ENCODE measurements at regions not wholly inside any gene's neighbourhood (a gene's known extent, or its start where the extent isn't known, plus 50 kb on each side); places are given as distances from the start of the nearest gene placed in this dataset.

- peaks cover 0 to 2% (median 0%) of the 10 kb centered on the region in 7 donors for H3K9me3 Mint-ChIP-seq
- H3K4me3 Mint-ChIP-seq: no peak overlapping the region
These were observed 197.6 kb upstream of the FOXD3 start for GRCh38 chr1:63124666-63125191.

GRCh38 chr1:63126104-63126503, 196.3 kb upstream of the FOXD3 start:
- no peak overlapping the region for H3K27ac ChIP-seq (ENCODE audit: insufficient read depth, low read length, poor library complexity, severe bottlenecking)
- H3K9me3 ChIP-seq (ENCODE audit: control insufficient read depth in 2 of 2, low read length in 2 of 2): no peaks in the 10 kb centered on the region
- Mint-ChIP-seq H3K27me3 (peaks cover 17% of the 10 kb centered on the region), H3K4me1 (no peaks in the 10 kb centered on the region), H3K9me3 (peaks cover 0 to 2% (median 0%) of the 10 kb centered on the region in 7 donors), H3K4me3 (no peak overlapping the region), H3K27ac (no peak overlapping the region), H3K36me3 (no peaks in the 10 kb centered on the region)
- ATAC-seq (ENCODE audit: low read depth in 2 of 2): no peak
- no peaks in the 10 kb centered on the region for H3K4me1 ChIP-seq (ENCODE audit: control insufficient read depth, insufficient read depth, low read length, poor library complexity, severe bottlenecking)
- no peaks in the 10 kb centered on the region for H3K36me3 ChIP-seq (ENCODE audit: control insufficient read depth, insufficient read depth, low read length)
- DNase-seq: no peak
- no peaks in the 10 kb centered on the region for H3K27me3 ChIP-seq (ENCODE audit: control insufficient read depth, insufficient read depth, low read length)
- no peak overlapping the region for H3K4me3 ChIP-seq (ENCODE audit: low read depth, low read length)

More at GRCh38 chr1:63124666-63125191, 197.6 kb upstream of the FOXD3 start:
- Mint-ChIP-seq H3K27ac (no peak overlapping the region), H3K4me1 (no peaks in the 10 kb centered on the region), H3K36me3 (no peaks in the 10 kb centered on the region), H3K27me3 (peaks cover 20% of the 10 kb centered on the region)
- ATAC-seq (ENCODE audit: low read depth in 2 of 2) (no peak), DNase-seq (no peak)
- Histone ChIP-seq H3K36me3 (ENCODE audit: control insufficient read depth, insufficient read depth, low read length) (no peaks in the 10 kb centered on the region), H3K4me1 (ENCODE audit: control insufficient read depth, insufficient read depth, low read length, poor library complexity, severe bottlenecking) (no peaks in the 10 kb centered on the region), H3K4me3 (ENCODE audit: low read depth, low read length) (no peak overlapping the region), H3K27ac (ENCODE audit: insufficient read depth, low read length, poor library complexity, severe bottlenecking) (no peak overlapping the region), H3K9me3 (ENCODE audit: control insufficient read depth in 2 of 2, low read length in 2 of 2) (no peaks in the 10 kb centered on the region), H3K27me3 (ENCODE audit: control insufficient read depth, insufficient read depth, low read length) (no peaks in the 10 kb centered on the region)

GRCh38 chr1:63127376-63127775, 195.0 kb upstream of the FOXD3 start:
- no peak overlapping the region for H3K4me3 Mint-ChIP-seq
- DNase-seq (no peak), ATAC-seq (ENCODE audit: low read depth in 2 of 2) (no peak)
- no peaks in the 10 kb centered on the region for H3K9me3 Mint-ChIP-seq
- no peaks in the 10 kb centered on the region for H3K4me1 Mint-ChIP-seq
- no peak overlapping the region for H3K27ac Mint-ChIP-seq
- H3K36me3 Mint-ChIP-seq: no peaks in the 10 kb centered on the region
- H3K36me3 ChIP-seq (ENCODE audit: control insufficient read depth, insufficient read depth, low read length): no peaks in the 10 kb centered on the region
- H3K27ac ChIP-seq (ENCODE audit: insufficient read depth, low read length, poor library complexity, severe bottlenecking): no peak overlapping the region
- no peaks in the 10 kb centered on the region for H3K4me1 ChIP-seq (ENCODE audit: control insufficient read depth, insufficient read depth, low read length, poor library complexity, severe bottlenecking)
- no peaks in the 10 kb centered on the region for H3K9me3 ChIP-seq (ENCODE audit: control insufficient read depth in 2 of 2, low read length in 2 of 2)
- H3K27me3 Mint-ChIP-seq: peaks cover 17% of the 10 kb centered on the region
- H3K4me3 ChIP-seq (ENCODE audit: low read depth, low read length): no peak overlapping the region
- no peaks in the 10 kb centered on the region for H3K27me3 ChIP-seq (ENCODE audit: control insufficient read depth, insufficient read depth, low read length)

- Histone ChIP-seq H3K27me3 (ENCODE audit: control insufficient read depth, insufficient read depth, low read length) (peaks cover 2% of the 10 kb centered on the region), H3K4me1 (ENCODE audit: control insufficient read depth, insufficient read depth, low read length, poor library complexity, severe bottlenecking) (no peaks in the 10 kb centered on the region), H3K27ac (ENCODE audit: insufficient read depth, low read length, poor library complexity, severe bottlenecking) (no peak overlapping the region), H3K36me3 (ENCODE audit: control insufficient read depth, insufficient read depth, low read length) (no peaks in the 10 kb centered on the region), H3K4me3 (ENCODE audit: low read depth, low read length) (no peak overlapping the region), H3K9me3 (ENCODE audit: control insufficient read depth in 2 of 2, low read length in 2 of 2) (no peaks in the 10 kb centered on the region)
- ATAC-seq (ENCODE audit: low read depth in 2 of 2) (no peak), DNase-seq (no peak)
- Mint-ChIP-seq H3K27ac (no peak overlapping the region), H3K4me3 (no peak overlapping the region), H3K27me3 (peaks cover 17% of the 10 kb centered on the region), H3K4me1 (no peaks in the 10 kb centered on the region), H3K36me3 (no peaks in the 10 kb centered on the region), H3K9me3 (no peaks in the 10 kb centered on the region)
These were observed 193.8 kb upstream of the FOXD3 start for GRCh38 chr1:63128556-63128955.

- Histone ChIP-seq H3K9me3 (ENCODE audit: control insufficient read depth in 2 of 2, low read length in 2 of 2) (no peaks in the 10 kb centered on the region), H3K4me3 (ENCODE audit: low read depth, low read length) (no peak overlapping the region), H3K4me1 (ENCODE audit: control insufficient read depth, insufficient read depth, low read length, poor library complexity, severe bottlenecking) (no peaks in the 10 kb centered on the region), H3K27ac (ENCODE audit: insufficient read depth, low read length, poor library complexity, severe bottlenecking) (no peak overlapping the region), H3K27me3 (ENCODE audit: control insufficient read depth, insufficient read depth, low read length) (peaks cover 2% of the 10 kb centered on the region), H3K36me3 (ENCODE audit: control insufficient read depth, insufficient read depth, low read length) (no peaks in the 10 kb centered on the region)
- peaks cover 17% of the 10 kb centered on the region for H3K27me3 Mint-ChIP-seq
- no peak overlapping the region for H3K4me3 Mint-ChIP-seq
- no peak for ATAC-seq (ENCODE audit: low read depth in 2 of 2)
- no peaks in the 10 kb centered on the region for H3K36me3 Mint-ChIP-seq
- no peaks in the 10 kb centered on the region for H3K9me3 Mint-ChIP-seq
- H3K4me1 Mint-ChIP-seq: no peaks in the 10 kb centered on the region
- DNase-seq: no peak
- no peak overlapping the region for H3K27ac Mint-ChIP-seq
These were observed 193.2 kb upstream of the FOXD3 start for GRCh38 chr1:63129184-63129583.

GRCh38 chr1:63129855-63130254, 192.5 kb upstream of the FOXD3 start:
- H3K4me3 ChIP-seq (ENCODE audit: low read depth, low read length): no peak overlapping the region

GRCh38 chr1:63134501-63135173, 187.7 kb upstream of the FOXD3 start:
- no peak overlapping the region for H3K27ac ChIP-seq (ENCODE audit: insufficient read depth, low read length, poor library complexity, severe bottlenecking)

More at GRCh38 chr1:63129855-63130254, 192.5 kb upstream of the FOXD3 start:
- Histone ChIP-seq H3K36me3 (ENCODE audit: control insufficient read depth, insufficient read depth, low read length) (no peaks in the 10 kb centered on the region), H3K27ac (ENCODE audit: insufficient read depth, low read length, poor library complexity, severe bottlenecking) (no peak overlapping the region), H3K27me3 (ENCODE audit: control insufficient read depth, insufficient read depth, low read length) (peaks cover 2% of the 10 kb centered on the region), H3K4me1 (ENCODE audit: control insufficient read depth, insufficient read depth, low read length, poor library complexity, severe bottlenecking) (no peaks in the 10 kb centered on the region), H3K9me3 (ENCODE audit: control insufficient read depth in 2 of 2, low read length in 2 of 2) (no peaks in the 10 kb centered on the region)
- no peak for DNase-seq
- H3K4me3 Mint-ChIP-seq: no peak overlapping the region
- H3K36me3 Mint-ChIP-seq: no peaks in the 10 kb centered on the region
- no peak for ATAC-seq (ENCODE audit: low read depth in 2 of 2)
- H3K9me3 Mint-ChIP-seq: no peaks in the 10 kb centered on the region
- peaks cover 17% of the 10 kb centered on the region for H3K27me3 Mint-ChIP-seq
- no peaks in the 10 kb centered on the region for H3K4me1 Mint-ChIP-seq
- no peak overlapping the region for H3K27ac Mint-ChIP-seq

GRCh38 chr1:63135174-63135512, 187.2 kb upstream of the FOXD3 start:
- Histone ChIP-seq H3K4me1 (ENCODE audit: control insufficient read depth, insufficient read depth, low read length, poor library complexity, severe bottlenecking) (no peaks in the 10 kb centered on the region), H3K27ac (ENCODE audit: insufficient read depth, low read length, poor library complexity, severe bottlenecking) (no peak overlapping the region), H3K36me3 (ENCODE audit: control insufficient read depth, insufficient read depth, low read length) (no peaks in the 10 kb centered on the region), H3K9me3 (ENCODE audit: control insufficient read depth in 2 of 2, low read length in 2 of 2) (no peaks in the 10 kb centered on the region), H3K27me3 (ENCODE audit: control insufficient read depth, insufficient read depth, low read length) (peaks cover 2% of the 10 kb centered on the region), H3K4me3 (ENCODE audit: low read depth, low read length) (no peak overlapping the region)
- no peak for DNase-seq
- no peak overlapping the region for H3K4me3 Mint-ChIP-seq
- H3K27ac Mint-ChIP-seq: no peak overlapping the region
- peaks cover 0 to 2% (median 0%) of the 10 kb centered on the region in 7 donors for H3K9me3 Mint-ChIP-seq
- H3K4me1 Mint-ChIP-seq: no peaks in the 10 kb centered on the region
- H3K27me3 Mint-ChIP-seq: peaks cover 7% of the 10 kb centered on the region
- ATAC-seq (ENCODE audit: low read depth in 2 of 2): no peak
- no peaks in the 10 kb centered on the region for H3K36me3 Mint-ChIP-seq

More at GRCh38 chr1:63134501-63135173, 187.7 kb upstream of the FOXD3 start:
- no peak for ATAC-seq (ENCODE audit: low read depth in 2 of 2)
- Mint-ChIP-seq H3K4me1 (no peaks in the 10 kb centered on the region), H3K4me3 (no peak overlapping the region), H3K27ac (no peak overlapping the region), H3K27me3 (peaks cover 9% of the 10 kb centered on the region), H3K9me3 (peaks cover 0 to 2% (median 0%) of the 10 kb centered on the region in 7 donors), H3K36me3 (no peaks in the 10 kb centered on the region)
- DNase-seq: no peak
- peaks cover 2% of the 10 kb centered on the region for H3K27me3 ChIP-seq (ENCODE audit: control insufficient read depth, insufficient read depth, low read length)
- no peaks in the 10 kb centered on the region for H3K36me3 ChIP-seq (ENCODE audit: control insufficient read depth, insufficient read depth, low read length)
- no peak overlapping the region for H3K4me3 ChIP-seq (ENCODE audit: low read depth, low read length)
- no peaks in the 10 kb centered on the region for H3K9me3 ChIP-seq (ENCODE audit: control insufficient read depth in 2 of 2, low read length in 2 of 2)
- no peaks in the 10 kb centered on the region for H3K4me1 ChIP-seq (ENCODE audit: control insufficient read depth, insufficient read depth, low read length, poor library complexity, severe bottlenecking)
